Endodermal cell (in vitro differentiated cells): ENCODE measurements at regions not wholly inside any gene's neighbourhood (a gene's known extent, or its start where the extent isn't known, plus 50 kb on each side); places are given as distances from the start of the nearest gene placed in this dataset.

ENCODE experiments used
- DNase-seq: peaks from one replicate; pipeline ENCODE4 v3.0.0-alpha.2; 2017
- H3K27ac ChIP-seq: 2 replicates; pipeline ENCODE4 v1.5.1; 2013; ENCODE audit warnings: mild to moderate bottlenecking, low read depth, low read length, moderate library complexity
- H3K27me3 ChIP-seq: 2 replicates; pipeline ENCODE4 v1.6.1; 2013; ENCODE audit warnings: mild to moderate bottlenecking, low read length, moderate library complexity; ENCODE audit not compliant: insufficient read depth, control insufficient read depth, poor library complexity, severe bottlenecking
- H3K36me3 ChIP-seq: 2 replicates; pipeline ENCODE4 v1.7.0; 2013; ENCODE audit warnings: mild to moderate bottlenecking, low read length, moderate library complexity; ENCODE audit not compliant: control insufficient read depth, insufficient read depth
- H3K4me1 ChIP-seq: one replicate; pipeline ENCODE4 v1.7.0; 2013; ENCODE audit warnings: low read length; ENCODE audit not compliant: control insufficient read depth, insufficient read depth
- H3K4me3 ChIP-seq: 2 replicates; pipeline ENCODE4 v1.5.1; 2013; ENCODE audit warnings: mild to moderate bottlenecking, low read length, moderate library complexity
- H3K9ac ChIP-seq: 2 replicates; pipeline ENCODE4 v1.6.1; 2013; ENCODE audit warnings: mild to moderate bottlenecking, low read length, moderate library complexity; ENCODE audit not compliant: poor library complexity, severe bottlenecking; ENCODE audit errors: extremely low read depth
- H3K9me3 ChIP-seq: 2 replicates; pipeline ENCODE4 v1.6.1; 2013; ENCODE audit warnings: mild to moderate bottlenecking, low read length, moderate library complexity; ENCODE audit not compliant: control insufficient read depth
- H3K27ac Mint-ChIP-seq: 2 replicates; pipeline ENCODE4 v1.8.0; 2020; ENCODE audit warnings: mixed read lengths
- H3K27me3 Mint-ChIP-seq: 2 replicates; pipeline ENCODE4 v1.8.0; 2021; ENCODE audit warnings: mild to moderate bottlenecking, mixed read lengths; ENCODE audit not compliant: insufficient read depth
- H3K36me3 Mint-ChIP-seq: 2 replicates; pipeline ENCODE4 v1.8.0; 2020; ENCODE audit warnings: low read depth, mixed read lengths
- H3K4me1 Mint-ChIP-seq: 2 replicates; pipeline ENCODE4 v1.8.0; 2020; ENCODE audit warnings: mixed read lengths
- H3K4me3 Mint-ChIP-seq: 2 replicates; pipeline ENCODE4 v1.8.0; 2020; ENCODE audit warnings: mild to moderate bottlenecking, moderate library complexity, mixed read lengths
- H3K9me3 Mint-ChIP-seq: 2 replicates; pipeline ENCODE4 v1.8.0; 2020; ENCODE audit warnings: mild to moderate bottlenecking, mixed read lengths
- CTCF ChIP-seq: fragments of 200-600 bp; sonication (generic); conservative IDR thresholded peaks from 2 replicates; pipeline ENCODE4 v1.5.0; 2021; ENCODE audit warnings: antibody characterized with exemption, mild to moderate bottlenecking
- WGBS, 2 experiments: methylation state at CpG; one replicate each; pipeline versions ENCODE4 v1.1.5 to v1.1.7; 2013; ENCODE audit warnings: missing lambda C conversion rate in 2 of 2, mixed read lengths in 1 of 2; ENCODE audit not compliant: insufficient coverage in 1 of 2, insufficient read length in 1 of 2; 5-methylcytosine and 5-hydroxymethylcytosine counted together

- no peaks in the 10 kb centered on the region for H3K36me3 ChIP-seq
- no peak overlapping the region for H3K4me3 Mint-ChIP-seq
- no peak overlapping the region for H3K27ac ChIP-seq
- peaks cover 15% of the 10 kb centered on the region for H3K4me1 Mint-ChIP-seq
- no peak for DNase-seq
- no peak for TF ChIP-seq CTCF
- no peak overlapping the region for H3K4me3 ChIP-seq
- no peaks in the 10 kb centered on the region for H3K36me3 Mint-ChIP-seq
- no peaks in the 10 kb centered on the region for H3K27me3 ChIP-seq
- H3K4me1 ChIP-seq = peaks cover 3% of the 10 kb centered on the region
- WGBS, 2 experiments = 94 to 100% methylated on average over 2 of the region's 2 CpGs
- H3K9me3 Mint-ChIP-seq = no peaks in the 10 kb centered on the region
- H3K9ac ChIP-seq = no peak overlapping the region
- no peaks in the 10 kb centered on the region for H3K27me3 Mint-ChIP-seq
- H3K27ac Mint-ChIP-seq = no peak overlapping the region
- H3K9me3 ChIP-seq = no peaks in the 10 kb centered on the region
Observed at GRCh38 chr5:170181902-170182301, 50.9 kb upstream of the C5orf58 start.

- no peak overlapping the region for H3K4me3 ChIP-seq
- no peak overlapping the region for H3K4me3 Mint-ChIP-seq
- no peak for TF ChIP-seq CTCF
- no peaks in the 10 kb centered on the region for H3K27me3 ChIP-seq
- H3K27ac ChIP-seq = no peak overlapping the region
- H3K4me1 Mint-ChIP-seq = peaks cover 15% of the 10 kb centered on the region
- no peaks in the 10 kb centered on the region for H3K36me3 Mint-ChIP-seq
- no peak for DNase-seq
- WGBS, 2 experiments = 88 to 89% methylated on average over 7 of the region's 7 CpGs
- H3K27ac Mint-ChIP-seq = no peak overlapping the region
- no peak overlapping the region for H3K9ac ChIP-seq
- H3K36me3 ChIP-seq = no peaks in the 10 kb centered on the region
- H3K9me3 ChIP-seq = no peaks in the 10 kb centered on the region
- no peaks in the 10 kb centered on the region for H3K9me3 Mint-ChIP-seq
- H3K27me3 Mint-ChIP-seq = no peaks in the 10 kb centered on the region
- H3K4me1 ChIP-seq = peaks cover 3% of the 10 kb centered on the region
Observed at GRCh38 chr5:170182491-170182890, 50.3 kb upstream of the C5orf58 start.
